SK-MEL-5 (cell line): ENCODE measurements at regions not wholly inside any gene's neighbourhood (a gene's known extent, or its start where the extent isn't known, plus 50 kb on each side); places are given as distances from the start of the nearest gene placed in this dataset.

Source experiments
- DNase-seq: peaks from one replicate; pipeline ENCODE4 v3.0.0-alpha.2; 2016; ENCODE audit warnings: low read depth, low spot score
- in situ Hi-C: cut with HindIII; loops from 2 replicates; pipeline ENCODE4 v1.10.0; 2016; ENCODE audit warnings: low sequenced_read_pairs, high pct_unique_total_duplicates, low pct_unique_long_range_greater_than_20kb

GRCh38 chr14:80446356-80446755 lies 235.1 kb upstream of the DIO2 start:
- in situ Hi-C loops = no loop called here
- DNase-seq = no peak

DNA sequence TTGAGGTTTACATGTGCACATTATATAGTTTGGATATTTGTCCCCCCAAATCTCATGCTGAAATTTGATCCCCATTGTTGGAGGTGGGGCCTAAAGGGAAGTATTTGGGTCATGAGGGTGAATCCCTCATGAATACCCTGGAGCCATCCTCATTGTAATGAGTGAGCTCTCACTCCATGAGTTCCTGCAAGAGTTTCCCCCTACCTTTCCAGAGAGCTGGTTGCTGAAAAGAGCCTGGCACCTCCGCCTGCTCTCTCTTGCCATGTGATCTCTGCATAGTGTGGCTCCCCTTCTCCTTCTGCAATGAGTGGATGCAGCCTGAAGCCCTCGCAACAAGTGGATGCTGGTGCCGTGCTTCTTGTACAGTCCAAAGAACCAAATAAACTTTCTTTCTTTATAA lies 234.3 kb upstream of the DIO2 start:
- in situ Hi-C loops = no loop called here
- no peak for DNase-seq

DNA sequence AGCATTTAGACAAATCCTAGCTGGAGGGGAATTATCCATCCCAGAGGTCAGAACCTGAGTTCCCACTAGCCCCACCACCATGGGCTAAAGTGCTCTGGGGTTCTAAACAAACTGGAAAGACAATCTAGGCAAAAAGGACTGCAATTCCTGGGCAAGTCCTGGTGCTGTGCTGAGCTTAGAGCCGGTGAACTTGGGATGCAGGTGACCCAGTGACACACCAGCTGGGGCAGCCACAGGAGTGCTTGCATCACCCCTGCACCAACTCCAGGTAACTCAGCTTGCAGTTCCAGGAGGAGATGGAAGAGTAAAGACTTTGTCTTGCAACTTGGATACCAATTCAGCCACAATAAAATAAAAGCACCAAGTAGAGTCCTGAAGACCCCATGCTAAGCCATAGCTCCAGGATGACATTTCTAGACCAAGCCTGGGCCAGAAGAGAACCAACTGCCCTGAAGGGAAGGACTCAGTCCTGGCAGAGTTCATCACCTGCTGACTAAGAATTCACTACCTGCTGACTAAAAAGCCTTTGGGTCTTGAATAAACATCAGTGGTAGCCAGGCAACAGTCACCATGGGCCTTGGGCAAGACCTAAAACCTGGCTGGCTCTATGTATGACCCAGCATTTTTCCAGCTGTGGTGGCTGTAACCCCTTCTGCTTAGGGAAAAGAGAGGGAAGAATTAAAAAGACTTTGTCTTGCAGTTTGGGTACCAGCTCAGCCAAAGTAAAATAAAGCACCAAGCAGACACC lies 223.4 kb upstream of the DIO2 start:
- in situ Hi-C loops = no loop called here
- no peak for DNase-seq

DNA sequence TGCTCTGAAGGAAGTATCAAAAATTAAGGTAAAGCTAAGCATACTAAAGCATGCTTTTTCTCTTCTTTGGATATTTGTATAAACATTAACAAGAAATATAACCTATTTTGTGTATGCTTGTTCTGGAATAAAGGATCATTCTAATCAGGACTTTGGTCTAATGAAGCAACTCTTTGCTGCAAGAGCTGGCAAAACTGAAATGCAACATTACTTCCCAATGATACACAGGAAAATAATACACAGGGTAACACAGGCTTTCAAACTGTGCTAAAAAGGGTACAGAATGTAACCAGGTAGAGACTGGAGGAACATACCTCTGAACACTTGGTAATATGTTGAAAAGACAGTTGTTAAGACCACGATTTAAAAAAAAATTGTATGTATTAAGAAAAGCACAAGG lies 222.5 kb upstream of the DIO2 start:
- DNase-seq = no peak
- in situ Hi-C loops = no loop called here

- in situ Hi-C loops = no loop called here
- DNase-seq = no peak
Observed at GRCh38 chr14:80428671-80429070, 217.4 kb upstream of the DIO2 start.

GRCh38 chr14:80428171-80428570 lies 216.9 kb upstream of the DIO2 start:
- no peak for DNase-seq
- in situ Hi-C loops = no loop called here

- in situ Hi-C loops = no loop called here
- DNase-seq = no peak
Observed at GRCh38 chr14:80427101-80427500, 215.8 kb upstream of the DIO2 start.

- DNase-seq = no peak
- in situ Hi-C loops = no loop called here
Observed at GRCh38 chr14:80426683-80427082, 215.4 kb upstream of the DIO2 start.

DNA sequence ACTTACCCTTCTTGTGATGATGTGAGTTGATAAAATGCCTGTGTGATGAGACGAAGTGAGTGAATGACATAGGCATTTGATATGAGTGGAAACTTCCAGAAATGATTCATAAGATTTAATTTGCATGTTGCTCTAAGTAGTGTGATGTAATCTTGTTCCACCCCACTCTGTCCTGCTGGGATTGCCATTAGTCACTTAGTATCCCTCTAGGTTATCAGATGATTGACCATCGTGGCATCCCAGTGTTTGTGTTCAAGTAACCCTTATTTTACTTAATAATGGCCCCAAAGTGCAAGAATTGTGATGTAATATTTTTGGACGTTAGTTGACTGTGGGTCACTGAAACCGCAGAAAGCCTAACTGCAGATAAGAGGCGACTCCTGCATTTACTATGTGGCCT lies 214.4 kb upstream of the DIO2 start:
- in situ Hi-C loops = no loop called here
- DNase-seq = no peak

GRCh38 chr14:80419769-80420168 lies 208.5 kb upstream of the DIO2 start:
- in situ Hi-C loops = no loop called here
- no peak for DNase-seq

- no peak for DNase-seq
- in situ Hi-C loops = no loop called here
Observed at GRCh38 chr14:80419345-80419744, 208.0 kb upstream of the DIO2 start.

DNA sequence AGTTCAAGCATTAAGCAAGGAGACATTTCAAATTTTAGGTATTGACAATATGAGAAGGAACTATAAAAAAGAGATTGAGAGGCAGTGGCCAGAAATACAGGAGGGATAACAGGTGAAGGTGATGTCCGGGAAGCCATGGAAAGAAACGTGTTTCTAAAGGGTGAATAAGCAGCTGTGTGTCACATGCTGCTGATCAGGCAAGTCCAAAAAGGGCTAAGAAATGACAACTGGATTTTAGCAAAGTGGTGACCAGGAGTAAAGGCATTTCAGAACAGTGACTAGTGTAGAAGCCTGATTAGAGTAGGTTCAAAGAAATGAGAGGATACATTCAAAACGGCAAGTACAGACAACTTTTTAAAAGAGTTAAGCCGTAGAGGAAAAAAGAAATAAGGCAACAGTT lies 204.3 kb upstream of the DIO2 start:
- in situ Hi-C loops = no loop called here
- no peak for DNase-seq

DNA sequence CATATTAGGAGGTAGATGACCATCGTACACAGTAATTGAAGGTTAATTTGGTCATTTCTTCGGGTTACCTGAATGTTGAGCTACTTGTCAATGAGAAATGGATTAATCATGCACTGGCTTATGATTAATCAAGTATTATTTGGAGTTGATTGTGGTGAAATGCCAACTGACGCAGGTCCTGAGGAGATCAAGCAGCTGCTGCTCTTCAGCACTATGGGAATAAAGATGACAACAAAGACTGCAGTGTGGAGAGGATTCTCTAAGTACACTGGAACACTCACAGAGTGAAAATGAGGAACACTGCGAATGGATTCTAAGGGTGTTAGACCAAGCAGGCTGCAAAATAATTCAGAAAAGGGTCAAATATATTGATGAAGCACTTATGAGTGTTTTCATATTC lies 202.8 kb upstream of the DIO2 start:
- in situ Hi-C loops = no loop called here
- no peak for DNase-seq

- in situ Hi-C loops = no loop called here
- DNase-seq = no peak
Observed at GRCh38 chr14:80404413-80404812, 193.1 kb upstream of the DIO2 start.

- no peak for DNase-seq
- in situ Hi-C loops = no loop called here
Observed at GRCh38 chr14:80403036-80403435, 191.7 kb upstream of the DIO2 start.

GRCh38 chr14:80395031-80395430 lies 183.7 kb upstream of the DIO2 start:
- in situ Hi-C loops = no loop called here
- DNase-seq = no peak

- in situ Hi-C loops = no loop called here
- DNase-seq = no peak
Observed at GRCh38 chr14:80393766-80394165, 182.5 kb upstream of the DIO2 start.

DNA sequence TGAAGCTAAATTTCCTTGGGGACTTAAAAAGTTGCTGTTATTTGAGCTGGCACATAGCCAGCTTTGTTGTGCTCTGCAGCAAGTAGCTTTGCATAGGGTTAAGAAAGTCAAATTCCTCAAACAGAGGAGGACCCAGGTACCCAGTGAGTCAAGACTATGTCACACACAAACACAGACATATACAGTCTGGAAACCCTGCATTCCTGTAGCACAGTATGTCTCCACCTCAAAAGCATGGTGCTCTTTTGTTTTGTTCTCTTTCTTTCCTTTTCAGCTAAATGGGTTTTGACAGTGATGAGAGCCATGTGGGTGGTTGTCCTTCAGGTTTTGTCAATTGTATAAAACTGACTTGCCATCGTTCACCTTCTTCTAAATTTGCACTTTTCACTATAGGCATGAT lies 179.6 kb upstream of the DIO2 start:
- DNase-seq = no peak
- in situ Hi-C loops = no loop called here

DNA sequence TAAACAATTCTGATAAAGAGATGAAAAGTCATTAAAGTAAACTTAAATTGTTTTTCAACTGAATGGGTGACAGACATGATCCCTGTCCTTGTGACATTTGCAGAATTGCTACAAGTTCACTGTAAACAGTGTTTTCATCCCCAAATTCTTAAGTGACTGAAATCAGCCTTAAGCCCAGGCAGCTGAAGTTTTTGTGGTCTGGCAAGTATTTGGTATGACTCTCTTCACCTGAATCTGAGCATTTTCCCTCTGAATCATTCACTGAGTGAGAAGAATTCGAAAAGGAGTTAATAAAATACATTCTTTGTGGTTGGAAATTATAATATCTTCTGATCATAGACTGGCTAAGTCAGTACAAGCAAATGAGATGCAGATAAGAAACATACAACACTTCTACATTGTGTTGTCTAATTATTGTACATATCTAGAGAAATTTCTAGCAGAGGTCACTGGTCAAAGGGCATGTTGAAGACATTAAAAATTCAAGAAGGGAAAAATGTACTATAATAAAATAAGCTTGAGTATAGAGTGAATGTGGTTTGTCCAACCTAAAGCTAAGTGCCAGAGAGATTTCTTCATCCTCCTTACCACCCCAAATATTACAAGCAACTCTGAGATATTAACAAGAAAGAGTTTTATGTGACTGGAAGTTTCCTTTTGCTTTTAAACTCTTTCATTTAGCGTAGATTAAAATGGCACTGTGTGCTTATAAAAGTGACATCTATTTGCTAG lies 177.8 kb upstream of the DIO2 start:
- in situ Hi-C loops = no loop called here
- no peak for DNase-seq
